ENCODE measurements at regions not wholly inside any gene's neighbourhood (a gene's known extent, or its start where the extent isn't known, plus 50 kb on each side); places are given as distances from the start of the nearest gene placed in this dataset.

GRCh38 chr6:71724456-71725125 is 161.8 kb upstream of the RIMS1 start:
- Mint-ChIP-seq H3K36me3 (ENCODE audit: low read depth) (no peaks in the 10 kb centered on the region), H3K4me1 (peaks cover 12% of the 10 kb centered on the region), H3K9me3 (no peaks in the 10 kb centered on the region), H3K4me3 (no peak overlapping the region), H3K27ac (no peak overlapping the region), H3K27me3 (ENCODE audit: low read depth) (no peaks in the 10 kb centered on the region)
- TF ChIP-seq CTCF (IDR thresholded peaks at IDR 0.05; ENCODE audit: unreplicated experiment in 3 of 3) = no peak

GRCh38 chr6:71725126-71725470 is 161.3 kb upstream of the RIMS1 start:
- H3K27me3 Mint-ChIP-seq (ENCODE audit: low read depth) = no peaks in the 10 kb centered on the region
- peaks cover 12% of the 10 kb centered on the region for H3K4me1 Mint-ChIP-seq
- no peaks in the 10 kb centered on the region for H3K9me3 Mint-ChIP-seq
- no peaks in the 10 kb centered on the region for H3K36me3 Mint-ChIP-seq (ENCODE audit: low read depth)
- no peak overlapping the region for H3K4me3 Mint-ChIP-seq
- no peak overlapping the region for H3K27ac Mint-ChIP-seq
- no peak for TF ChIP-seq CTCF (IDR thresholded peaks at IDR 0.05; ENCODE audit: unreplicated experiment in 3 of 3)

- Mint-ChIP-seq H3K27ac (no peak overlapping the region), H3K4me1 (peaks cover 12% of the 10 kb centered on the region), H3K27me3 (ENCODE audit: low read depth) (no peaks in the 10 kb centered on the region), H3K9me3 (no peaks in the 10 kb centered on the region), H3K4me3 (no peak overlapping the region), H3K36me3 (ENCODE audit: low read depth) (no peaks in the 10 kb centered on the region)
- TF ChIP-seq CTCF (IDR thresholded peaks at IDR 0.05; ENCODE audit: unreplicated experiment in 3 of 3) = no peak
Measured at GRCh38 chr6:71726121-71726520, 160.2 kb upstream of the RIMS1 start.

- H3K27ac Mint-ChIP-seq = no peak overlapping the region
- no peaks in the 10 kb centered on the region for H3K27me3 Mint-ChIP-seq (ENCODE audit: low read depth)
- no peaks in the 10 kb centered on the region for H3K36me3 Mint-ChIP-seq (ENCODE audit: low read depth)
- H3K4me3 Mint-ChIP-seq = no peak overlapping the region
- peaks cover 6% of the 10 kb centered on the region for H3K4me1 Mint-ChIP-seq
- TF ChIP-seq CTCF (IDR thresholded peaks at IDR 0.05; ENCODE audit: unreplicated experiment in 3 of 3) = no peak
- no peaks in the 10 kb centered on the region for H3K9me3 Mint-ChIP-seq
Measured at GRCh38 chr6:71727632-71728294, 158.6 kb upstream of the RIMS1 start.

GRCh38 chr6:71730284-71730683 is 156.1 kb upstream of the RIMS1 start:
- no peak overlapping the region for H3K27ac Mint-ChIP-seq
- no peaks in the 10 kb centered on the region for H3K9me3 Mint-ChIP-seq
- H3K4me1 Mint-ChIP-seq = no peaks in the 10 kb centered on the region
- no peaks in the 10 kb centered on the region for H3K27me3 Mint-ChIP-seq (ENCODE audit: low read depth)
- H3K4me3 Mint-ChIP-seq = no peak overlapping the region
- TF ChIP-seq CTCF (IDR thresholded peaks at IDR 0.05; ENCODE audit: unreplicated experiment in 3 of 3) = no peak
- H3K36me3 Mint-ChIP-seq (ENCODE audit: low read depth) = no peaks in the 10 kb centered on the region
